ENCODE measurements at regions not wholly inside any gene's neighbourhood (a gene's known extent, or its start where the extent isn't known, plus 50 kb on each side); places are given as distances from the start of the nearest gene placed in this dataset.

- WGBS (ENCODE audit: insufficient coverage, insufficient replicate concordance, low lambda C conversion rate, missing lambda C conversion rate) = 45% methylated on average over 3 of the region's 3 CpGs
- TF ChIP-seq MAX (IDR thresholded peaks at IDR 0.05; ENCODE audit: low read depth, low read length) (no peak), ZBTB33 (IDR thresholded peaks at IDR 0.05) (no peak), SPI1 (IDR thresholded peaks at IDR 0.05; ENCODE audit: borderline replicate concordance, insufficient read depth, low read depth, low read length) (no peak), POU2F2 (IDR thresholded peaks at IDR 0.05; ENCODE audit: borderline replicate concordance, low read depth, low read length) (no peak), MEF2A (IDR thresholded peaks at IDR 0.05; ENCODE audit: insufficient read depth, low read depth, low read length) (no peak), IRF5 (IDR thresholded peaks at IDR 0.05; ENCODE audit: borderline replicate concordance) (no peak), BCL11A (IDR thresholded peaks at IDR 0.05; ENCODE audit: low read depth, low read length) (no peak), MYC (IDR thresholded peaks at IDR 0.05; ENCODE audit: insufficient read depth, insufficient read length, insufficient replicate concordance, low read length, severe bottlenecking) (no peak), NRF1 (conservative IDR thresholded peaks at IDR 0.05; ENCODE audit: low read depth, low read length) (no peak), NKRF (conservative IDR thresholded peaks at IDR 0.05) (no peak), KAT2A (conservative IDR thresholded peaks at IDR 0.05; ENCODE audit: control insufficient read depth, low read depth, low read length) (no peak), SIN3A (IDR thresholded peaks at IDR 0.05; ENCODE audit: low read depth, low read length) (no peak), IRF4 (IDR thresholded peaks at IDR 0.05; ENCODE audit: low read depth, low read length) (no peak), FOXM1 (IDR thresholded peaks at IDR 0.05; ENCODE audit: low read depth, low read length) (no peak), STAT3 (IDR thresholded peaks at IDR 0.05; ENCODE audit: low read depth, low read length) (no peak), KDM1A (IDR thresholded peaks at IDR 0.05; ENCODE audit: borderline replicate concordance) (no peak), PAX5 (IDR thresholded peaks at IDR 0.05; ENCODE audit: borderline replicate concordance, low read depth, low read length) (no peak)
These were observed 53.8 kb upstream of the KLF9 start for GRCh38 chr9:70468291-70468690.

More at GRCh38 chr9:70468291-70468690, 53.8 kb upstream of the KLF9 start:
- H3K9me3 ChIP-seq (replicated peaks; ENCODE audit: control insufficient read depth, insufficient read depth, low read length) = no peaks in the 10 kb centered on the region
- intact Hi-C loops (cut with micrococcal nuclease; ENCODE audit: unreplicated experiment) (no loop called here), in situ Hi-C loops (cut with MboI) (loop anchor here (5.0 kb wide), 1 partner anchor 49 kb away; no protein-coding TSS in a partner anchor)
- no peak for FAIRE-seq
- H3K4me3 ChIP-seq = no peak overlapping the region
- no peaks in the 10 kb centered on the region for H3K36me3 ChIP-seq (ENCODE audit: control insufficient read depth in 2 of 2, insufficient read depth in 2 of 2, low read length in 1 of 2)
- no peaks in the 10 kb centered on the region for H3K4me1 ChIP-seq (ENCODE audit: control insufficient read depth, insufficient read depth, low read length)
- CTCF ChIA-PET = no interaction called here
- SMC1A ChIA-PET (ENCODE audit: uncharacterized antibody, unreplicated experiment) = no interaction called here
- RAD21 ChIA-PET (ENCODE audit: unreplicated experiment) = interaction anchor here (1.9 kb wide), 1 partner anchor 50 kb away, joined by 6 read pairs; no protein-coding TSS in a partner anchor
- H2AFZ ChIP-seq (ENCODE audit: control insufficient read depth, low read depth, low read length) = no peak overlapping the region
- POLR2A ChIA-PET = no interaction called here
- H4K20me1 ChIP-seq (ENCODE audit: control insufficient read depth, insufficient read depth) = no peaks in the 10 kb centered on the region
- no peak overlapping the region for H3K4me2 ChIP-seq (ENCODE audit: control insufficient read depth, insufficient read depth)
- DNase-seq (ENCODE audit: low read depth, low spot score) = no peak
- H3K27ac ChIP-seq (ENCODE audit: control insufficient read depth, insufficient read depth) = no peak overlapping the region
- ATAC-seq = no peak
- BruUV-seq (replicated peaks) = no TSS peak
- H3K27me3 ChIP-seq (replicated peaks in 1 of 2; ENCODE audit: control insufficient read depth in 2 of 2, insufficient read depth in 2 of 2, low read length in 1 of 2) = peaks cover 0 to 2% of the 10 kb centered on the region in 2 experiments; a peak in 1 of 4 replicates
- H3K79me2 ChIP-seq (ENCODE audit: control insufficient read depth, insufficient read depth, low read length) = no peaks in the 10 kb centered on the region
- H3K9ac ChIP-seq (ENCODE audit: control insufficient read depth, insufficient read depth, low read length) = no peak overlapping the region
